ENCODE measurements at regions not wholly inside any gene's neighbourhood (a gene's known extent, or its start where the extent isn't known, plus 50 kb on each side); places are given as distances from the start of the nearest gene placed in this dataset.

DNA sequence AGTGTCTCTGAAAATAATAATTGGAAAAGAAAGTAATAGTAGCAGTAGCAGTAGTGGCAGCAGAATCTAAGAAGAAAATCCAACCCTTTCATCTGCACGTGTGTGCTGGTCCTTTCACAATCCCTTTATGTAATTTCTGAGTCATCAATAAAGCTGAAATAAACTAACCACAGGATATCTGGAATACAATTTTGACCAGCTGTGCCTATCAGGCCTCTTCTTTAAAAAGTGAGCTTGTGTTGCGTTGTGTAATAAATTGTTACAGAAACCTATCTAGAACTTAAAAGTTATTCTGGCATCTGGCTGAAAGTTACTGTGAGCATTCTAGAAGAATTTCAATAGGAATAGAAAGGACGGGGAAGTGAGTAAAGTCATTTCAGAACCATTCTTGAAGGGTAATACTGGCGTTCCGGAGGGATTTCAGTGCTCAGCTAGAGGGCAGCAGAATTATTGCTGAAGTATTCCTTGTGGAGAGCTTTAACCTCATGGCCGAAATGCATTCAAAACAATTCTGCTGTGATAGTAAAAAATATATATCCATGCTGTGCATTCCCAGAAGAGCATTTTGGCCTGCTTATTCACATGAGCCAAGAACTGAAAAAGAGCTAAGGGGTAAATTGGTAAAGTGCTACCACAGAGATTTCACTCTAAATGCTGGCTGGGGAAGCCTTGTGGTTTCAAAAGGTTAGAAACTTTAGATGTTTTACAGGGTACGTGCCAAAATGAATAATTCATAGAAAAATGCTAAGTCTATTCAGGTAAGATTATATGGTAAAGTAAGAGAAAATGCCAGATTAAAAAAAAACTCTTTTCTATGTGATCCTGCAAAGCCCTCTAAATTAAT, 260.6 kb downstream of the NKX6-1 start:
- Histone ChIP-seq H3K27me3 (no peaks in the 10 kb centered on the region), H3K27ac (no peak overlapping the region), H3K4me3 (no peak overlapping the region), H3K36me3 (no peaks in the 10 kb centered on the region), H3K9me3 (no peaks in the 10 kb centered on the region), H3K4me1 (no peaks in the 10 kb centered on the region)
- intact Hi-C loops (cut with DNase I), result no loop called here
- TF ChIP-seq POLR2A (IDR thresholded peaks at IDR 0.05) (no peak), POLR2AphosphoS5 (IDR thresholded peaks at IDR 0.05; ENCODE audit: insufficient read depth in 1 of 2, low read depth in 1 of 2) (no peak)
- TF ChIP-seq, protein P1, sequence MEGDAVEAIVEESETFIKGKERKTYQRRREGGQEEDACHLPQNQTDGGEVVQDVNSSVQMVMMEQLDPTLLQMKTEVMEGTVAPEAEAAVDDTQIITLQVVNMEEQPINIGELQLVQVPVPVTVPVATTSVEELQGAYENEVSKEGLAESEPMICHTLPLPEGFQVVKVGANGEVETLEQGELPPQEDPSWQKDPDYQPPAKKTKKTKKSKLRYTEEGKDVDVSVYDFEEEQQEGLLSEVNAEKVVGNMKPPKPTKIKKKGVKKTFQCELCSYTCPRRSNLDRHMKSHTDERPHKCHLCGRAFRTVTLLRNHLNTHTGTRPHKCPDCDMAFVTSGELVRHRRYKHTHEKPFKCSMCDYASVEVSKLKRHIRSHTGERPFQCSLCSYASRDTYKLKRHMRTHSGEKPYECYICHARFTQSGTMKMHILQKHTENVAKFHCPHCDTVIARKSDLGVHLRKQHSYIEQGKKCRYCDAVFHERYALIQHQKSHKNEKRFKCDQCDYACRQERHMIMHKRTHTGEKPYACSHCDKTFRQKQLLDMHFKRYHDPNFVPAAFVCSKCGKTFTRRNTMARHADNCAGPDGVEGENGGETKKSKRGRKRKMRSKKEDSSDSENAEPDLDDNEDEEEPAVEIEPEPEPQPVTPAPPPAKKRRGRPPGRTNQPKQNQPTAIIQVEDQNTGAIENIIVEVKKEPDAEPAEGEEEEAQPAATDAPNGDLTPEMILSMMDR (IDR thresholded peaks at IDR 0.05), result no peak
- no peak for DNase-seq (ENCODE audit: extremely low spot score in 2 of 2)

DNA sequence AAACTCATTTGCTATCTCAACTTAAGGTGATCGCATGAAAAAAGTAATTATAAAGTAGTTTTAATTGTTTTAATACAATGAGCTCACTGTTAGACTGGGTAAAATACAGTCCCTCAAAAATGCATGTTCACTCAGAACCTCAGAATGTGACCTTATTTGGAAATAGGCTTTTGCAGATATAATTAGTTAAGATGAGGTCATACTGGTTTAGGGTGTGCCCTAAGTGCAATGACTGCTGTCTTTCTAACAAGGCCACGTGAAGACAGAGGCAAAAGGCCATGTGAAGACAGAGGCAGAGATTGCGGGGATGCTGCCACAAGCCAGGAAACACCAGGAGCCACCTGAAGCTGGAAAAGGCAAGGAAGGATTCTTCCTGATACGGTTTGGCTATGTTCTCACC, 262.1 kb downstream of the NKX6-1 start:
- no peaks in the 10 kb centered on the region for H3K9me3 ChIP-seq
- intact Hi-C loops (cut with DNase I), result no loop called here
- H3K36me3 ChIP-seq, result no peaks in the 10 kb centered on the region
- TF ChIP-seq POLR2A (IDR thresholded peaks at IDR 0.05) (no peak), POLR2AphosphoS5 (IDR thresholded peaks at IDR 0.05; ENCODE audit: insufficient read depth in 1 of 2, low read depth in 1 of 2) (no peak)
- TF ChIP-seq, protein P1 (IDR thresholded peaks at IDR 0.05), result no peak
- no peak for DNase-seq (ENCODE audit: extremely low spot score in 2 of 2)
- H3K4me1 ChIP-seq, result no peaks in the 10 kb centered on the region
- no peak overlapping the region for H3K4me3 ChIP-seq
- H3K27ac ChIP-seq, result no peak overlapping the region
- no peaks in the 10 kb centered on the region for H3K27me3 ChIP-seq

DNA sequence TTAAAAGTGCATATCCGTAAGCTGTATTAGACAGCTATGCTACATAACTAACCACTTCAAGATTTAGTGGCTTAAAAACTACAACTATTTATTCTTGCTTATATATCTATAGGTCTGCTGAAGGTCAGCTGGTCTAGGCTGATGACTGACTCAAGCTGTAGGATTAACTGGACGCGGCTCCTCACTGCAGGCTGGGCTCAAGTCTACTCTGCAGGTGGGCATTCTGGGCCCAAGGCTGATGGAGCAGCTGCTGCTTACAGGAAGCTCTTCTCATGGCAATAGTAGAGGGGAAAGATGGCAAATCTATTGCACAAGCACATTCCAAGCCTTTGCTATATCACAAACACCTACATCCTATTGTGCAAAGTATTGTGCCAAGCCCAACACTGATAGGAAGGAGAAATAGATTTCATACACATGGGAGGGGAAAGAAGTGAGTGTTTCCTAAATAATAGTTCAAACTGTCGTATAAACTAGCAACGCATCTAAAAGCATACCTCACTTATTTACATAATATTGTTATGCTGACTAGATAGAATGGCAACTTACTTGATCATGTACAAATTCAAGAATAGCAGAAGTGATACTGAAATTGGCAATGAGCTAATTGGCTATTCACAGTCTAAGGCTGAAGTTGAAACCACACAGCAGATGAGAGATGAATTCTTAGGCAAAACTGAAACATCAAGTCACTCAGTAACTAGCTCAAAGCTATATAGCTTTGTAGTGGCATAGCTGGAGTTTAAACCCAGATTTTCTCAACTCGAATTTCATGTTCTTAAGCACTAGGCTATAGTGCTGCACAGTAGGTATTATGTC, 263.8 kb downstream of the NKX6-1 start:
- H3K4me1 ChIP-seq, result no peaks in the 10 kb centered on the region
- no peaks in the 10 kb centered on the region for H3K9me3 ChIP-seq
- TF ChIP-seq POLR2A (IDR thresholded peaks at IDR 0.05), result no peak
- no peak for TF ChIP-seq POLR2AphosphoS5 (IDR thresholded peaks at IDR 0.05; ENCODE audit: insufficient read depth in 1 of 2, low read depth in 1 of 2)
- TF ChIP-seq, protein P1 (IDR thresholded peaks at IDR 0.05), result no peak
- no peak overlapping the region for H3K4me3 ChIP-seq
- H3K36me3 ChIP-seq, result no peaks in the 10 kb centered on the region
- H3K27ac ChIP-seq, result no peak overlapping the region
- no peak for DNase-seq (ENCODE audit: extremely low spot score in 2 of 2)
- no peaks in the 10 kb centered on the region for H3K27me3 ChIP-seq
- intact Hi-C loops (cut with DNase I), result no loop called here

DNA sequence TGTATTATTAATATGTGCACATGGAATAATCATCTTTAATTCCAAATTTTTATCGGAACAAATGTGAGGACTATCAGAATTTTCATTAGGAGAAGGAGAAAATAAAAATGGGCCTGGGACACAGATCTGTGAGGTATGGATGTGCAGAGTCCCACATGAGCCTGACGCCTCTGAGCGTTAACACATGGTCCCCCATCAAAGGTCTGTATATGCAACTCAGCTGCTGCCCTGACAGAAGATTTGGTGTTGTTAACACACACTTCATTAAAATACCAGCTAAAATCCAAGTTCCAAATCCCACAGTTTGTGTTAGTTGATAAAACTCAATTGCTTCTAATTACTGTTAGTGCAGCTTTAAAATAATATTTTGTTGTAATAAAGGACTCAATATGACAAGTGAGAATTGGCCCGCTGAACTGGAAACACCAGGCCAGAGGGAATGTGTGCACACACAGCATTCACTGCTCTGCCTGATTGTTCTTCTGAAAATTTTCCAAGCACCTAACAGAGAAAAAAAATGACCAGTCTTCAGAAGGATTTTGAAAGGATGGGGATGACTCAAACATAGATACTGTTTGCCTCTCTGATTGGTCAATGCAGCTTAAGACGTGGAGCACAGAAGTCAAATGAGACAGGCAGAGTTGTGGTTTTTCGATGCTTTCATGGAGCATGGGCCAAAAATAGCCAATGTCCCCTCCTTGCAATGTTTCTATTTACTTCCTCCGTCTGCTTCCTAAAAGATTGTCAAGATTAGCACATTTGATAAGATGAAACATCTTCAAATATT, 266.6 kb downstream of the NKX6-1 start:
- Histone ChIP-seq H3K9me3 (no peaks in the 10 kb centered on the region), H3K4me1 (no peaks in the 10 kb centered on the region), H3K27me3 (no peaks in the 10 kb centered on the region), H3K4me3 (no peak overlapping the region), H3K36me3 (no peaks in the 10 kb centered on the region), H3K27ac (no peak overlapping the region)
- TF ChIP-seq, protein P1 (IDR thresholded peaks at IDR 0.05), result no peak
- no peak for DNase-seq (ENCODE audit: extremely low spot score in 2 of 2)
- intact Hi-C loops (cut with DNase I), result no loop called here

Data from vagina (tissue), 2 donors.